ENCODE measurements at regions not wholly inside any gene's neighbourhood (a gene's known extent, or its start where the extent isn't known, plus 50 kb on each side); places are given as distances from the start of the nearest gene placed in this dataset.
A peak's percentile ranks its signal among the peaks of the same experiment; 100 is the strongest.

DNA sequence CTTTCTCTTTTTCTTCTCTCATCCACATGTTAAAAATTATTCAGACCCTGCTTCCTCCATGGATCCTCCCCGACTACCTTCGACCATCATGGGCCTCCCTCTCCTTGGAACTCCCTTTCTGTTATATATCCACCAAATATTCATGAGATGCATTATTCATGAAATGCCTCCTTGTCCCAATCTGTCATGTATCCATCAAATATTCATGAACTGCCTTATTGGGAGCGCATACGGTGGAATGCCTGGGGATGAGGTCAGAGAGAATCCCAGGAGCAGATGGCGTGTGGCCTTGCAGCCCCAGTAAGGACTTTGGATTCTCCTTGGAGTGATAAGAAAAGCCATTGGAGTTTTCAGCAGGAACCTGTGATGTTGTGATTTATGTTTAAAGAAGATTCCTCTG, 97.0 kb downstream of the NRN1 start:
- no peak for DNase-seq (ENCODE audit: low spot score)
- TF ChIP-seq, protein P1, sequence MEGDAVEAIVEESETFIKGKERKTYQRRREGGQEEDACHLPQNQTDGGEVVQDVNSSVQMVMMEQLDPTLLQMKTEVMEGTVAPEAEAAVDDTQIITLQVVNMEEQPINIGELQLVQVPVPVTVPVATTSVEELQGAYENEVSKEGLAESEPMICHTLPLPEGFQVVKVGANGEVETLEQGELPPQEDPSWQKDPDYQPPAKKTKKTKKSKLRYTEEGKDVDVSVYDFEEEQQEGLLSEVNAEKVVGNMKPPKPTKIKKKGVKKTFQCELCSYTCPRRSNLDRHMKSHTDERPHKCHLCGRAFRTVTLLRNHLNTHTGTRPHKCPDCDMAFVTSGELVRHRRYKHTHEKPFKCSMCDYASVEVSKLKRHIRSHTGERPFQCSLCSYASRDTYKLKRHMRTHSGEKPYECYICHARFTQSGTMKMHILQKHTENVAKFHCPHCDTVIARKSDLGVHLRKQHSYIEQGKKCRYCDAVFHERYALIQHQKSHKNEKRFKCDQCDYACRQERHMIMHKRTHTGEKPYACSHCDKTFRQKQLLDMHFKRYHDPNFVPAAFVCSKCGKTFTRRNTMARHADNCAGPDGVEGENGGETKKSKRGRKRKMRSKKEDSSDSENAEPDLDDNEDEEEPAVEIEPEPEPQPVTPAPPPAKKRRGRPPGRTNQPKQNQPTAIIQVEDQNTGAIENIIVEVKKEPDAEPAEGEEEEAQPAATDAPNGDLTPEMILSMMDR (IDR thresholded peaks at IDR 0.05; ENCODE audit: extremely low read depth, missing control alignments): no peak

DNA sequence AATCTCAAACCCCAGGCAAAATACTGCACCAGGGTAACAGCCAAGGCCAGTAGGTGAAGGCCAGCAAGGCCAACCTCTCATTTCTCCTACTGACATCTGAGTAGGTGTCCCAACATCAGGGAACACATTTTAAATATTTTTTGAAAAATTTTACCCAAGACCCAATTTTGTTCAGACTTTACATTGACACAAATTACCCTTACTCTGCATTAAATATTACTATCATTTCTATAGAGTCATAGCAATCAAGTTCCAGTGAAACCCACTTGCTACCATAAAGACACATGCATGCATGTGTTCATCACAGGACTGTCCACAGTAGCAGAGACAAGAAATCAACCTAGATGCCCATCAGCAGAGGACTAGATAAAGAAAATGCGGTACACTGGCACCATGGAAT, 99.9 kb downstream of the NRN1 start:
- TF ChIP-seq, protein P1 (IDR thresholded peaks at IDR 0.05; ENCODE audit: extremely low read depth, missing control alignments): no peak
- no peak for DNase-seq (ENCODE audit: low spot score)

GRCh38 chr6:5906340-5906670, 100.4 kb downstream of the NRN1 start:
- DNase-seq (ENCODE audit: low spot score): no peak
- TF ChIP-seq, protein P1 (IDR thresholded peaks at IDR 0.05; ENCODE audit: extremely low read depth, missing control alignments): no peak

DNA sequence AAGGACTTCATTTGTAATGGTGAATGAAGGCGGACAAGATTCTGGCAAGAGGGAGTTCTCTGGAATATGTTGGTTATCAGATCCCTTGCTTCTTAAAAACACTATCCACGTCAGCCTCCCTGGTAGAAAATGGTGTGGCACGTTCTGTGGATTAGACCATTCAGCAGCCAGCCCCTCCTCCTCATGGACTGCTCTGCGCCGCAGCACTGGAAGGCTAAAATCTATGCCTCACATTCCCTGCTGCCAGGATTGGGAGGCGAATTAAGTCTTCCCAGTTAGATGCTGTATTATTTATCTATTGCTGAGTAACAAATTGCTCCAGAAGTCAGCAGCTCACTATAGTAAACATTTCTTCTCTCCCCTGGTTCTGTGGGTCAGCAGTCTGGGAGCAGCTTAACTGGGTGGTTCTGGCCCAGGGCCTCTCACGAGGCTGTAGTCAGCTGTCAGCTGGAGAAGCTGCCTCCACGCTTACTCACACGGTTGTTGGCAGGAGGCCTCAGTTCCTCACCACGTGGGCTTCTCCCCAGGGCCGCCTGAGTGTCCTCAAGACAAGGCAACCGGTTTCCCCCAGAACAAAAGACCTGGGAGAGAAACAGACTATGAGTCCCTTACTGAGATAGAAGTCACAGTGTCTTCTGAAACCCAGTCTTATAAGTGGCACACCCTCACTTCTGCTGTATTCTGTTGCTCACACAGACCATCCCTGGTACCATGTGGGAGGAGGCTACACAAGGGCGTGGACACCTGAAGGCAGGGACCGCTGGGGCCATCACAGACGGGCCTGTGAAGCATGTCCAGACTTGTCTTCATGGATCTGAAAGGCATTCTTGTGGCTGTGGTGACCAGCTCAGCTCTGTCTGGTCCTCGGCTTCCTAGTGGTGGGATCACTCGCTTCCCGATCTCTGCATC, 101.0 kb downstream of the NRN1 start:
- no peak for DNase-seq (ENCODE audit: low spot score)

GRCh38 chr6:5904532-5904931, 102.2 kb downstream of the NRN1 start:
- TF ChIP-seq, protein P1 (IDR thresholded peaks at IDR 0.05; ENCODE audit: extremely low read depth, missing control alignments): no peak
- no peak for DNase-seq (ENCODE audit: low spot score)

More for the DNA sequence above, 101.0 kb downstream of the NRN1 start:
- TF ChIP-seq, protein P1 (IDR thresholded peaks at IDR 0.05; ENCODE audit: extremely low read depth, missing control alignments): no peak

GRCh38 chr6:5899216-5900045, 107.3 kb downstream of the NRN1 start:
- no peak for DNase-seq (ENCODE audit: low spot score)
- TF ChIP-seq, protein P1 (IDR thresholded peaks at IDR 0.05; ENCODE audit: extremely low read depth, missing control alignments): no peak

DNA sequence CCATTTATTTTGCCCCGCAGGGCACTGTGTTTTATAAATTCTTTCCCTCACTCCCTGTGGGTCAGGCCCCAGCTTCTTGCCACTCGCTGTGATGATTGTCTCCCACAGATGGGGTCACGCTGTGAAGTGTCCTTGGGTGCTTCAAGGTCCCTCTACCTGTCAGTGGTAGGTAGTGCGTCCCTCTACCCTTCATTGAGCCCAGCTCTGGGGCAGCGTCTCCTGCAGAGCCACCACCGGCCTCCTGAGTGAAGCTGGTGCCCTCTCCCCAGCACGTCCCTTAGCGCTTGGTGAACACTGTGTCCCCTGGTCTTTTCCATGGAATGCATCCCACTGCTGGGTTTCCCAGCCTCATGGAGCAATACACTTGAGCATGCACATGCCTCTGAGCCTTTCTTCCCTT, 108.2 kb downstream of the NRN1 start:
- TF ChIP-seq, protein P1 (IDR thresholded peaks at IDR 0.05; ENCODE audit: extremely low read depth, missing control alignments): peak; percentile 12
- no peak for DNase-seq (ENCODE audit: low spot score)
